ENCODE measurements at regions not wholly inside any gene's neighbourhood (a gene's known extent, or its start where the extent isn't known, plus 50 kb on each side); places are given as distances from the start of the nearest gene placed in this dataset.

DNA sequence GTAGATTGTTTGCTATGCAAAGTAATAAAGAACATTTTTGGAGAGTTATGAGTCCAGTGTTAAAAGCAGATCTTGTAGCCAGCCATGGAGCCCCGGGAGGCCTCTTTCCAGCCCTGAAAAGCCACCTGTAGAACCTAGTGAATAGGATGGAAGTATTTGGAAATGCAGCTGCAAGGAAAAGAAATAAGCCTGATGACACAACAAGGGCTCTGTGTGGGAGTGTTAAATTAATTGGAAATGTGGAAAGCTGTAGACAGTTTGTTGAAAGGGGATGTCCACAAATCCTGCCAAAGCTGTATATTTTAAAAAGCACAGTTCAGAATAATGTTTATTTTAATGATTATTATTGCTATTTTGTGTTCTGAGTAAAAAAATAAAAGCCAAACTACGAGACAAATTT is 152.5 kb upstream of the GHR start:
- no peaks in the 10 kb centered on the region for H3K79me2 ChIP-seq (ENCODE audit: control insufficient read depth, insufficient read depth, low read length)
- no peak overlapping the region for H3K27ac ChIP-seq (ENCODE audit: insufficient read depth, low read depth, low read length)
- FAIRE-seq (no peak), DNase-seq (ENCODE audit: low read depth, low spot score) (no peak)
- TF ChIP-seq FOS (IDR thresholded peaks at IDR 0.05; ENCODE audit: borderline replicate concordance, insufficient read depth, low read length) (no peak), POLR2AphosphoS5 (IDR thresholded peaks at IDR 0.05; ENCODE audit: insufficient read depth, low read depth, low read length) (no peak), GATA2 (IDR thresholded peaks at IDR 0.05; ENCODE audit: insufficient read depth, insufficient read length, low read depth, low read length) (no peak), MYC (IDR thresholded peaks at IDR 0.05; ENCODE audit: low read depth, low read length) (no peak), POLR2A (IDR thresholded peaks at IDR 0.05; ENCODE audit: low read depth, low read length) (no peak), JUN (IDR thresholded peaks at IDR 0.05; ENCODE audit: borderline replicate concordance, insufficient read depth, insufficient read length, low read depth) (no peak), EZH2 (IDR thresholded peaks at IDR 0.05; ENCODE audit: borderline replicate concordance, low read depth, low read length, severe bottlenecking) (no peak)
- TF ChIP-seq, protein P1, sequence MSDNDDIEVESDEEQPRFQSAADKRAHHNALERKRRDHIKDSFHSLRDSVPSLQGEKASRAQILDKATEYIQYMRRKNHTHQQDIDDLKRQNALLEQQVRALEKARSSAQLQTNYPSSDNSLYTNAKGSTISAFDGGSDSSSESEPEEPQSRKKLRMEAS (IDR thresholded peaks at IDR 0.05; ENCODE audit: insufficient read depth, insufficient read length): no peak
- TF ChIP-seq, protein P2, sequence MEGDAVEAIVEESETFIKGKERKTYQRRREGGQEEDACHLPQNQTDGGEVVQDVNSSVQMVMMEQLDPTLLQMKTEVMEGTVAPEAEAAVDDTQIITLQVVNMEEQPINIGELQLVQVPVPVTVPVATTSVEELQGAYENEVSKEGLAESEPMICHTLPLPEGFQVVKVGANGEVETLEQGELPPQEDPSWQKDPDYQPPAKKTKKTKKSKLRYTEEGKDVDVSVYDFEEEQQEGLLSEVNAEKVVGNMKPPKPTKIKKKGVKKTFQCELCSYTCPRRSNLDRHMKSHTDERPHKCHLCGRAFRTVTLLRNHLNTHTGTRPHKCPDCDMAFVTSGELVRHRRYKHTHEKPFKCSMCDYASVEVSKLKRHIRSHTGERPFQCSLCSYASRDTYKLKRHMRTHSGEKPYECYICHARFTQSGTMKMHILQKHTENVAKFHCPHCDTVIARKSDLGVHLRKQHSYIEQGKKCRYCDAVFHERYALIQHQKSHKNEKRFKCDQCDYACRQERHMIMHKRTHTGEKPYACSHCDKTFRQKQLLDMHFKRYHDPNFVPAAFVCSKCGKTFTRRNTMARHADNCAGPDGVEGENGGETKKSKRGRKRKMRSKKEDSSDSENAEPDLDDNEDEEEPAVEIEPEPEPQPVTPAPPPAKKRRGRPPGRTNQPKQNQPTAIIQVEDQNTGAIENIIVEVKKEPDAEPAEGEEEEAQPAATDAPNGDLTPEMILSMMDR (IDR thresholded peaks at IDR 0.05; ENCODE audit: extremely low read depth in 1 of 2, insufficient read depth in 1 of 2, low read depth in 1 of 2, low read length in 2 of 2): no peak
- H3K9me3 ChIP-seq (replicated peaks; ENCODE audit: control insufficient read depth, insufficient read depth, low read length): no peaks in the 10 kb centered on the region
- ChIA-PET POLR2A (no interaction called here), CTCF (no interaction called here)
- H3K36me3 ChIP-seq (ENCODE audit: control insufficient read depth in 2 of 2, extremely low read depth in 1 of 2, insufficient read depth in 2 of 2, low read length in 2 of 2): no peaks in the 10 kb centered on the region
- H3K4me3 ChIP-seq (replicated peaks in 1 of 3; ENCODE audit: insufficient read depth in 1 of 3, low read depth in 1 of 3, low read length in 3 of 3): no peak overlapping the region
- intact Hi-C loops (cut with micrococcal nuclease) (no loop called here), dilution Hi-C loops (cut with MboI; ENCODE audit: extremely low pct_ligation_motif_present, low sequenced_read_pairs) (no loop called here)
- H4K20me1 ChIP-seq (replicated peaks; ENCODE audit: control insufficient read depth, extremely low read depth, insufficient read depth, low read length): no peaks in the 10 kb centered on the region
- H2AFZ ChIP-seq (ENCODE audit: low read depth, low read length): no peak overlapping the region
- no peaks in the 10 kb centered on the region for H3K9me1 ChIP-seq (replicated peaks; ENCODE audit: control insufficient read depth, extremely low read depth, insufficient read depth, low read length)
- H3K27me3 ChIP-seq (ENCODE audit: control insufficient read depth in 2 of 2, insufficient read depth in 2 of 2, low read length in 2 of 2): no peaks in the 10 kb centered on the region
- no TSS peak for BruUV-seq (replicated peaks)
- H3K9ac ChIP-seq (replicated peaks; ENCODE audit: extremely low read depth, insufficient read depth, low read length): no peak overlapping the region
- no peak overlapping the region for H3K4me2 ChIP-seq (ENCODE audit: insufficient read depth, low read length)
- no peaks in the 10 kb centered on the region for H3K4me1 ChIP-seq (ENCODE audit: control insufficient read depth, extremely low read depth, insufficient read depth, low read length)

Measured in endothelial cell of umbilical vein (primary cell).